ENCODE measurements at regions not wholly inside any gene's neighbourhood (a gene's known extent, or its start where the extent isn't known, plus 50 kb on each side); places are given as distances from the start of the nearest gene placed in this dataset.

DNA sequence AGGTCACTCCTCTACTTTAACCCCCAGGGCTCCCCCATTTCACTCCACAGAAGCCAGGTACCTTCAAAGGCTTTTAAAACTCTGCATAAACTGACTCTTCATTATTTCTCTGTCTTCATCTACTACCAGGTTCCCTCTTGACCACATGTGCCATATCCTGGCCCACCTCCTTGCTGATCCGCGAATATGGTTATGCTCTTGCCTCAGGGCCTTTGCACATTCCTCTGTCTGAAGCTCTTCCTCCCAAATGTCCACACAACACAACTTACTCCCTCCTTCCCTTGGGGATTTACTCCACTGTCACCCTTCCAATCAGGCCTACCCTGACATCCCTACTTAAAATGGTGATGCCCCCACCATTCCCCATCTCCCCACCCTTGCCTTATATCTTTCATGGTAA lies 134.6 kb upstream of the ANKRD55 start:
- intact Hi-C loops (cut with DNase I): no loop called here

GRCh38 chr5:56366986-56367385 lies 133.9 kb upstream of the ANKRD55 start:
- intact Hi-C loops (cut with DNase I): no loop called here
- ATAC-seq (no peak), DNase-seq (ENCODE audit: missing footprints) (no peak)

More for the DNA sequence above, 134.6 kb upstream of the ANKRD55 start:
- ATAC-seq (no peak), DNase-seq (ENCODE audit: missing footprints) (no peak)

DNA sequence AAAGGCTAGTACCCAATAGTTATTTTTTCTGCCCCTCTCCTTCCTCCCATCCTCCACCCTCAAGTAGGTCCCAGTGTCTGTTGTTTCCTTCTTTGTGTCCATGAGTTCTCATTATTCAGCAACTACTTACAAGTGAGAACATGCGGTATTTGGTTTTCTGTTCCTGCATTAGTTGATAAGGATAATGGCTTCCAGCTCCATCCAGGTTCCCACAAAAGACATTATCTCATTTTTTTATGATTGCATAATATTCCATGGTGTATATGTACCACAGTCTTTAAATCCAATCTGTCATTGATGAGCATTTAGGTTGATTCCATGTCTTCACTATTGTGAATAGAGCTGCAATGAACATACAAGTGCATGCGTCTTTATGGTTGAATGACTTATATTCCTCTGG lies 128.3 kb upstream of the ANKRD55 start:
- no peak for DNase-seq (ENCODE audit: missing footprints)
- no peak for ATAC-seq
- intact Hi-C loops (cut with DNase I): no loop called here

DNA sequence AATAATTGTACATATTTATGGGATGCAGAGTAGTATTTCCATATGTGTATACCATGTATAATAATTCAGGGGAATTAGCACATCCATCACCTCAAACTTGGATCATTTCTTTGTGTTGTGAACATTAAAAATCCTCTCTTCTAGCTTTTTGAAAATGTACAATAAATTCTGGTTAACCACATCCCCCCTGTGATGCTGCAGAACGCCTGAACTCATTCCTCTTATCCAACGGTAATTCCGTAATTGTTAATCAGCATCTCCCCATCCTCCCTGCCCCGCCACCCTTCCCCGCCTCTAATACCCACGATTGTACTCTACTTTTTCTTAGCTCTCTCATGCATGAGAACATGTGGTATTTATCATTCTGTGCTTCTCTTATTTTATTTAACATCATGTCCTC lies 127.7 kb upstream of the ANKRD55 start:
- ATAC-seq: no peak
- DNase-seq (ENCODE audit: missing footprints): peak; percentile 43
- intact Hi-C loops (cut with DNase I): no loop called here

DNA sequence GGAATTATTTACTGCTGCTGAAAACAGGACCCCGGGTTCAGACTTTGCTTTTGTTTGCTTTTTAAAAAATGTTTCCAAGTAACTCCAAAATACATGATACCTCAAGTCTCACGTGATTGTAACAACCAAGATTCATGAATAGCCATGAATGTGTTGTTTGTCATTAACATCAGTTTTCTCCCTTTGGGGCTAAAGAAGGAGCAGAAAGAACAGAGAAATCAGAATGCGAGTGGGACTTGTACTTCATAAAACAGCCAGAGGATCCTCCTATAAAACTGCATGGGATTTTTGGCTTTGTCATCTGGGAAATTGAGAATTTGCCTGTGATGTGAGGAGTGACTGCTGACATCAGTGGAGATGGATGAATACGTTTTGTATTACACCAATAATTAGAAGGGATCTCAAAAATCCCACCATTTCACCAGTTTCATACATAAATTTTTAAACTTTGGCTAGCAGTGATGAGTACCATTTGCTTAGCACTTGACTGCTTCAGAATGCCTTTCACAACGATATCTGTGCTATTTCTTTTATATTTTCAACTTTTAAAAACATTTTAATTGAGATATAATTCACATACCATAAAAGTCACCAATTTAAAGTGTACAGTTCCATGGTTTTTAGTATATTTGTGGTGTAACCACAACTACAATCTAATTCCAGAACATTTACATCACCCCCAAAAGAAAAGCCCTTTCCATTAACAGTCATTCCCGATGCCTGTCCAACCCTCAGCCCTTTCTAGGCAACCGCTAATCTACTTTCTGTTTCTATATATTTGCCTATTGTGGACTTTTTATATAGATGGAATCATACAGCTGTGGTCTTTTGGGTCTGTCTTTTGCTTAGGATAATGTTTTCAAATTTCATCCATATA lies 126.9 kb upstream of the ANKRD55 start:
- intact Hi-C loops (cut with DNase I): loop anchor here (2.0 to 10.0 kb wide), 2 partner anchors 61 to 105 kb away; no protein-coding TSS in a partner anchor
- no peak for DNase-seq (ENCODE audit: missing footprints)
- ATAC-seq: no peak

DNA sequence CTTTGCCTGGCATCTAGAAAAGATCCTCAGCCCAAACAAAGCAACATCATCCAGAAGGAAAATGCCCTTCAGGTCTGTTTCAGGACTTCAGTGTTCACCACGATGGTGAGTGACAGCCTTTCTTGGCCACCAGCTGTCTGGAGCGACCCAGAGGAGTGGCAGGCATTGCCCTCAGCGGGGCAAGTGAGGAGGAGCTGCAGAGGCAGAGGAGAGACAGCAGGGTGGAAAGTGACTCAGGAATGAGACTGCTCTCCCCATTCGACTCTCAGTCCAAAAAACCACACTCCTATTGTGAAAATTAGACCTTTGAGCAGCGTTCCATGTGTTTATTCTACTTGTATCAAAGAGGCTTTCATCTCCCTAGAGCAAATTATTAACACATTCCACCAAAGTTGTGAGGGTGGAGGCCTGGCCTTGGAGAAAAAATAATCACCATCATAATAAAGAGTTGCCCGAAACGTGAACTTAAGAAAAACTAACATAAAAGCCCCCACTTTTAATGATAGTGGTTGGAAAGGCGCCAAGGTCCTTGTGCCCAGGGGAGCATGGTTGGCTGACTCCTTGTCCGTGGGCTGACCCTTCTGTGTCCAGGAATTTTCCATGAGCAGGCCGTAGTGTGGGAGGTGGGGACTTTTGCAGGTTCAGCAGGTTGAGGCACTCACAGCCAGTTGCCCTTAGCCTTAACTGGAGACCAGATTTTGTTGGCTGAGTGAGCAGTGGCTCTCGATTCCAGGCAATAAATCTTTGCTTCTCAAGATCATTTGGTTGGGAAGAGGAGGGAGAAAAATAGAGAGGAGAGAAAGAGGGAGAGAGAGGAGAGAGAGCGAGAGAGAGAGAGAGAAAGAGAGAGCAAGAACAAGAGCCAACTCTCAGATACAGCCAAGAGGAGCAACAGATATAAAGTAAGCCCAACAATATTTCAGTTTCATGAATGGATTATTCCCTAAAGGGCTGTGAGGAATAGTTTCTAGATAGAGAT lies 125.9 kb upstream of the ANKRD55 start:
- DNase-seq (ENCODE audit: missing footprints): no peak
- intact Hi-C loops (cut with DNase I): loop anchor here (2.0 to 10.0 kb wide), 2 partner anchors 60 to 106 kb away; no protein-coding TSS in a partner anchor

GRCh38 chr5:56358046-56358445 lies 124.9 kb upstream of the ANKRD55 start:
- no peak for ATAC-seq
- DNase-seq (ENCODE audit: missing footprints): no peak
- intact Hi-C loops (cut with DNase I): loop anchor here (2.0 to 10.0 kb wide), 2 partner anchors 59 to 107 kb away; no protein-coding TSS in a partner anchor

More for the DNA sequence above, 125.9 kb upstream of the ANKRD55 start:
- peak; percentile 72 for ATAC-seq

DNA sequence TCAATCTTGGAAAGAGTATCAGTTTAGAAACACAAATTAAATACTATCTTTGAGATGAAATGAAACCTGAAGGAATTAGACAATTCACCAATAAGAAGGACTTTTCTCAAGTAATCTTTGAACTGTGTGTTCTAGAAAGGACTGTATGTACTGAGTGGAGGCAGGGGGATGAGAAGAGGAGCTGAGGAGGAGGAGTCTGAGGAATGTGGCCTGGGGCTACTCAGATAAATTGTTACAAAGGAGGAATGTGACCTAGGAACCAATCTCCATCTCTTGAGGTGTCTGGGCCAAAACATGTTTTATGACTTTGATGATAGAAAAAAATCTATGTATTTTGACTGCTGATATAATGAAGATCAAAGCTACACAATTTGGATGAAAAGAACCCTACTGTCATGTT lies 124.3 kb upstream of the ANKRD55 start:
- intact Hi-C loops (cut with DNase I): loop anchor here (10.0 kb wide), 1 partner anchor 107 kb away; no protein-coding TSS in a partner anchor
- DNase-seq (ENCODE audit: missing footprints) (no peak), ATAC-seq (no peak)

DNA sequence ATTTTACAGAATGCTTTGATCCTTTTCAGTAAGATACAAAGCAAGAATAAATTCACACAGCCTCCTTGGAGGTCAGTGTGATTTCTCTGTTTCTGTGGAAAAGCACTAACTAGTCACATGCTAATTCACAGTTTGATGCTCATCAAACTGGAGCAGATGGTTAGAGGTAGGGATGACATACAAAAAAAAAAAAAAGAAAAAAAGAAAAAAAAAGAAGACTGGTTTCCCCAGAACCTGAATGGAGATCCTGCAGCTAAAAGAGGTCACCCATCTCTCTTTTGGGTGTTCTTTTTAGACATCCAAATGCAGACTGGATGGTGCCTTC lies 123.7 kb upstream of the ANKRD55 start:
- DNase-seq (ENCODE audit: missing footprints) (no peak), ATAC-seq (no peak)
- intact Hi-C loops (cut with DNase I): loop anchor here (10.0 kb wide), 1 partner anchor 108 kb away; no protein-coding TSS in a partner anchor

DNA sequence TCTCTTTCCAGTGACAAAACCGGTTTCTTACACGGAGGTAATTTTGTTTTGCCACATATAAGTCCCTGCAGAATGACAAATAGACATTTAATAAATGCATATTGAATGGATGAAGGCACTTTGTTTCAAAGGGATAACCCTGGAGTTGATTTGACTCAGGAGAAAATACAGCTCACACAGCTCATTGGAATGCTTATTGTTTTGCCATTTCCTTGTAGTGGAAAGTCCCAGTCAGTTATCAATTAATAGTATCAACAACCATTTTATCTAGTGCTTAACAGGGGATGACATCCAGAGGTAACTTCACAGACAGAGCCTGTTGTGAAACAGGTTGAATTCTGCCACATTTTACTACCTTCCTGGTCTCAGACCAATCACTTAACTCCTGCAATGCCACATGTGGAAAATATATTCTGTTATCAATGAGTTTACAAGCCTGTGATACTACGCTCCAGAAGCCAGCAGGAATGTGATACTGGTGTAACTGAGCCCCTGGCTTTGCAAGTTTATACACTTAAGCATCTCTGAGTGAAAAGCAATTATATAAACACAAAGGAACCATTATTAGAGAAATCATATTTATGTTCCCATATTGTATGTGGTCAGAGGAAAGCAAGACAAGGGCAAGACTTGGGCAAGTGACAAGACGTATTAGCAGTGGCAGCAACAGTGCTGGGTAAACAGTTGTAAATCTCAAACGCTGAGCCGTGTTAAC lies 123.1 kb upstream of the ANKRD55 start:
- DNase-seq (ENCODE audit: missing footprints): no peak
- no peak for ATAC-seq
- intact Hi-C loops (cut with DNase I): loop anchor here (10.0 kb wide), 1 partner anchor 109 kb away; no protein-coding TSS in a partner anchor

DNA sequence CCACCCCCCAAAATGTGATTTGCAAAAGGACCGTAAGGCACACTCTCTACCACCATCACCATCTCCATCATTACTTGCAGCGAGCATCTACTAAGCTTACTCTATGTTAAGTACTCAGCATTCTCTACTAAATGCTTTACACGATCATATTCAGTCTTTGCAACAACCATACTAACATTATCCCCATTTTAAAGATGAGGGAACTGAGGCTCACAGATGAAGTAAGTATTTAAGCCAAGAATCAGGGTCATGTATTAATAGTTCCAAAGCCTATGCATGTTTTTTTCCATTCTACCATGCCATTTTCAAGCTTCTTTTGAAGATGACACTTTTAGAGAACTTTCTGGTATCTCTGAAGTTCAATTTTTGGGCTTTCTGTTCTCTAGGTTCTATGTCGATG lies 121.7 kb upstream of the ANKRD55 start:
- no peak for DNase-seq (ENCODE audit: missing footprints)
- intact Hi-C loops (cut with DNase I): loop anchor here (10.0 kb wide), 1 partner anchor 110 kb away; no protein-coding TSS in a partner anchor
- no peak for ATAC-seq

GRCh38 chr5:56352808-56353590 lies 119.9 kb upstream of the ANKRD55 start:
- intact Hi-C loops (cut with DNase I): loop anchor here (10.0 kb wide), 1 partner anchor 112 kb away; no protein-coding TSS in a partner anchor
- ATAC-seq (no peak), DNase-seq (ENCODE audit: missing footprints) (no peak)

GRCh38 chr5:56350597-56351170 lies 117.6 kb upstream of the ANKRD55 start:
- intact Hi-C loops (cut with DNase I): loop anchor here (10.0 kb wide), 1 partner anchor 114 kb away; no protein-coding TSS in a partner anchor
- peak; percentile 87 for ATAC-seq
- DNase-seq (ENCODE audit: missing footprints): peak; percentile 80

GRCh38 chr5:56350011-56350596 lies 117.0 kb upstream of the ANKRD55 start:
- ATAC-seq (no peak), DNase-seq (ENCODE audit: missing footprints) (no peak)
- intact Hi-C loops (cut with DNase I): loop anchor here (10.0 kb wide), 1 partner anchor 115 kb away; no protein-coding TSS in a partner anchor

GRCh38 chr5:56349461-56349860 lies 116.3 kb upstream of the ANKRD55 start:
- intact Hi-C loops (cut with DNase I): no loop called here
- DNase-seq (ENCODE audit: missing footprints): no peak
- no peak for ATAC-seq

GRCh38 chr5:56346741-56347535 lies 113.8 kb upstream of the ANKRD55 start:
- DNase-seq (ENCODE audit: missing footprints) (no peak), ATAC-seq (no peak)
- intact Hi-C loops (cut with DNase I): no loop called here
